ENCODE measurements at regions not wholly inside any gene's neighbourhood (a gene's known extent, or its start where the extent isn't known, plus 50 kb on each side); places are given as distances from the start of the nearest gene placed in this dataset.

- Histone ChIP-seq H3K23ac (ENCODE audit: insufficient read length) (no peak overlapping the region), H2AK5ac (ENCODE audit: low read depth, low read length) (no peak overlapping the region), H3K79me1 (ENCODE audit: low read depth, low read length) (no peaks in the 10 kb centered on the region), H2BK5ac (ENCODE audit: low read depth, low read length) (0 out of 2 replicates have a peak overlapping the region, but pooled peaks have one; percentile 2), H3K9ac (replicated peaks in 1 of 4; ENCODE audit: extremely low read depth in 1 of 4, low read depth in 3 of 4, low read length in 3 of 4) (0 out of 7 replicates have a peak overlapping the region, but pooled peaks of 1 of the 4 experiments have one; percentile 14), H3K14ac (ENCODE audit: insufficient read length) (no peak overlapping the region), H2AFZ (ENCODE audit: low read length) (peak overlapping the region; percentile 85), H3K4me3 (ENCODE audit: extremely low read depth in 1 of 4, insufficient read depth in 2 of 4, low read depth in 3 of 4, low read length in 4 of 4) (no peak overlapping the region), H3K27ac (ENCODE audit: low read depth, low read length) (no peak overlapping the region), H3K27me3 (replicated peaks in 1 of 4; ENCODE audit: control insufficient read depth in 3 of 4, extremely low read depth in 1 of 4, insufficient read depth in 3 of 4, low read length in 3 of 4) (no peaks in the 10 kb centered on the region), H4K8ac (ENCODE audit: extremely low read depth, insufficient read depth, low read length) (no peak overlapping the region), H3K56ac (replicated peaks; ENCODE audit: insufficient read length, low read depth, low read length) (no peak overlapping the region), H2BK120ac (replicated peaks; ENCODE audit: low read depth, low read length) (no peak overlapping the region), H3K4me1 (replicated peaks in 1 of 4; ENCODE audit: control insufficient read depth in 3 of 4, insufficient read depth in 4 of 4, low read length in 3 of 4) (peaks cover 0 to 6% (median 2%) of the 10 kb centered on the region in 4 experiments; a peak in 2 of 7 replicates), H3K4me2 (ENCODE audit: insufficient read depth in 1 of 2, low read depth in 2 of 2, low read length in 2 of 2) (peak overlapping the region in 1 of 2 experiments; percentile 28; a peak in 1 of 4 replicates), H3K79me2 (ENCODE audit: control insufficient read depth in 1 of 2, insufficient read depth in 2 of 2, low read length in 2 of 2) (no peaks in the 10 kb centered on the region), H2BK12ac (ENCODE audit: low read depth, low read length) (peak overlapping the region; percentile 30; the same call in 1 of the 2 replicates), H3K18ac (ENCODE audit: extremely low read depth, low read length) (no peak overlapping the region), H3K9me3 (ENCODE audit: insufficient read depth in 2 of 2, low read depth in 1 of 2, low read length in 1 of 2) (no peaks in the 10 kb centered on the region), H4K5ac (ENCODE audit: insufficient read length, low read depth, low read length) (no peak overlapping the region), H3K36me3 (ENCODE audit: control insufficient read depth in 2 of 4, insufficient read depth in 4 of 4, low read length in 3 of 4) (no peaks in the 10 kb centered on the region), H2BK20ac (ENCODE audit: low read length) (no peak overlapping the region), H2BK15ac (ENCODE audit: low read length) (no peak overlapping the region), H4K91ac (replicated peaks; ENCODE audit: insufficient read length, low read length) (no peak overlapping the region), H3K4ac (replicated peaks; ENCODE audit: insufficient read length, low read depth, low read length) (no peak overlapping the region), H3K23me2 (ENCODE audit: low read depth, low read length) (no peaks in the 10 kb centered on the region), H4K20me1 (replicated peaks in 1 of 2; ENCODE audit: control insufficient read depth in 1 of 2, insufficient read depth in 2 of 2, low read length in 2 of 2) (no peaks in the 10 kb centered on the region)
- WGBS, 2 experiments (ENCODE audit: extremely low coverage in 1 of 2, insufficient coverage in 1 of 2, insufficient read length in 1 of 2, insufficient replicate concordance in 2 of 2, low coverage in 1 of 2, low lambda C conversion rate in 2 of 2, missing lambda C conversion rate in 1 of 2): 80% methylated on average over 8 of the region's 8 CpGs; no CpG with 5 or more reads in 1 of the 2 experiments
- ChIA-PET POLR2A (ENCODE audit: partially characterized antibody) (interaction anchor here (1.2 to 1.6 kb wide), 2 partner anchors 51 to 53 kb away, joined by 3 to 8 read pairs; partner anchors contain the start of gene SUB1), CTCF (ENCODE audit: partially characterized antibody) (interaction anchor here (1.0 to 2.7 kb wide), 4 partner anchors 13 to 58 kb away, joined by 3 to 9 read pairs (median 6); no protein-coding TSS in a partner anchor)
- no peak for FAIRE-seq
- TF ChIP-seq CHD2 (IDR thresholded peaks at IDR 0.05; ENCODE audit: low read length) (no peak), ASH2L (IDR thresholded peaks at IDR 0.05; ENCODE audit: low read length) (no peak), RFX5 (IDR thresholded peaks at IDR 0.05; ENCODE audit: borderline replicate concordance, low read depth, low read length) (no peak), YY1 (IDR thresholded peaks at IDR 0.05; ENCODE audit: low read depth, low read length) (0 out of 2 replicates have a peak, but pooled peaks have one; percentile 63), JUND (IDR thresholded peaks at IDR 0.05; ENCODE audit: low read length) (0 out of 2 replicates have a peak, but pooled peaks have one; percentile 9), EGR1 (IDR thresholded peaks at IDR 0.05; ENCODE audit: borderline replicate concordance, low read depth, low read length) (no peak), HDAC6 (IDR thresholded peaks at IDR 0.05; ENCODE audit: low read depth, low read length) (no peak), KDM5A (IDR thresholded peaks at IDR 0.05; ENCODE audit: low read length) (no peak)
- DNase-seq (ENCODE audit: low read depth in 1 of 2, low spot score in 2 of 2): peak in 1 of 2 experiments; percentile 13
Measured at GRCh38 chr5:32531885-32532520, 53.4 kb upstream of the SUB1 start.
